GM18868 (cell line): ENCODE measurements at regions not wholly inside any gene's neighbourhood (a gene's known extent, or its start where the extent isn't known, plus 50 kb on each side); places are given as distances from the start of the nearest gene placed in this dataset.

Experiments
- ATAC-seq: cut with Tn5 transposase; IDR thresholded peaks from one replicate; pipeline ENCODE4 v1.9.1; 2021; ENCODE audit warnings: mild to moderate bottlenecking, moderate library complexity; ENCODE audit not compliant: unreplicated experiment

DNA sequence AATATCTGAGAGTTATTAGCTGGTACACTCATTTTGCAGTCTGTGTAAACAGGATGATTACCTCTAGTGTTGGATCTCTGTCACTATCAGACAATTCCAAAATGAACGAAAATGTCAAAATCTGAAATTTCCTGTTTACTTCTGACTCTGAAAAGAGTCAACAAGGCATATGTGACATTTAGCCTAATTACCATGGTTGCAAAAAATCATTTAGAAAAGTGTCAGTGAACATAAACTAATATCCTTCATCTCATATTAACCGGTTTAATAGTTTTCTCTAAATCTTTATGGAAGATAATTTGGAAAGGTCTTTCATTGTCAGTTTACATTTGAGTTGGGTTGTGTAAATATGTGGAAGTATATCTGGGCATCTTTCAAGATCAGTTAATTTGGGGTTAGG, 431.8 kb upstream of the HSF2 start:
- no peak for ATAC-seq

DNA sequence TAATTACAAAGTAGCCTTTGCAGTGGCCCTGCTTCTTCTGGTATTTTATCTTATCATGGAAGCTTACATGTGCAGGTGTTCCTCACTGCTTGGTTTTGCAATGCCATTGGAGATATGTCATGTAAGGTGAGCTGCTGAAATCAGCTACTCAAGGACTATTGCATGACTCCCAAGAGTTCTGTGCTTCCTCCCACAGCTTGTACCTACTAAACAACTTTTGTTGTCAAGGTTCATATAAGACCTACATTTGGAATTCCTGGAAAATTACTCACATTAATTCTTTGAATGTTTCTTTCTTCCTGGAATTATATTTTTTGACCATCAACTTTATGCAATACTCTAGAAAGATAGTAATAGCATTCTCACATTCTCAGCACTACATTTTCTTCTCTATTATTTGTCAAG, 427.5 kb upstream of the HSF2 start:
- ATAC-seq, result no peak

DNA sequence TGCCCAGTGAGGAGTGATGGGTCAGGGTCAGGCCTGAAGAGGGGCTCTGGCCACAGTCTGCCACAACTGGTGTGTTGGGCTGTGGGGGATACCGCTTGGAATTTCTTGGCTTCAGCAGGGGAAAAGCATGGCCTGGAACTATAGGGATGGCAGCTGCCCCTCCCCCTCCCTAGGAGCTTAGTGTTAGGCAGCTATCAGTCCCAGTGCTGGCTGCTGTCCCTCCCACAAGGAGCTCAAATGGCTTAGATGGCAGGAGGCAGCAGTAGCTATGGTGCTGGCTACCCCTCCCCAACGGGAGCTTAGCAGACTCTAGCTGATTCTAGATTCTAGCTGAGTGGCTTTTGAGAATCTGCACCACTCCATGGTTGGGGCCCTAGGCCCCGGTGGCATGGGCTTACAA, 414.5 kb upstream of the HSF2 start:
- no peak for ATAC-seq

DNA sequence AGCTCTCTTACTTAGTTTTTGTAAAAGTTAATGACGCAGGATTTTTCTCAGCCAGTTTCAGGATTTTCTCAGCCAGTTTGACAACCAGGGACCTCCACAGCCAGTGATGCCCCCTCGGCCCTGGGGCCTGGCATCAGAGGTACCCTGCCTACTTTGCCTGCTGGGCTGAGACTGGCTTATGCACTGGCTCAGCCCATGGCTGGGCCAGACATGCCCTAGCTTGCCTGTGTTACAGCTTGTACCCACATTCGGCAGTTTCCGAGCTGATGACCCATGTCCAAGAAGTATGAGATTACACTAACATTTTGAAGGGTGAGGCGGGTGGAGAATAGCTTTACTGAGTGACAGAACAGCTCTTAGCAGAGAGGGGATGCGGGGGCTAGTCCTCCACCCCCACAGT, 406.1 kb upstream of the HSF2 start:
- no peak for ATAC-seq

DNA sequence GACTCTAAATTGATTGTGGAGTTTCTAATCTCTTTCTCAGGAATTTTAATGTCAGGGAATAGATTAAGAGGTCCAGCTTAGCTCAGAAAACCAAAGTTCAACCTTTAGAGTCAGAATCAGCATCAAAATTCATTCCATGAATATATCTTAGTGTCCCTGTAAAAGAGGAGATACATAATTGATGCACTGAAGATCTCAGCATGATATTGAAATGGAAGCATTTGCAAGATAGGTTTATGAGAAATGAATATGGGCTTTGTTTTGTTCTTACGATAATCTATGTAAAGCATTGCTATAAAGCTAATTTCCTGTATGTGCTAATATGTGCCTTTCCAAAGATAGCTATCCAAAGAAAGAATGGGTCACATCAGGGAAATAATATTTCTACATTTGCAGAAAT, 404.5 kb upstream of the HSF2 start:
- no peak for ATAC-seq

DNA sequence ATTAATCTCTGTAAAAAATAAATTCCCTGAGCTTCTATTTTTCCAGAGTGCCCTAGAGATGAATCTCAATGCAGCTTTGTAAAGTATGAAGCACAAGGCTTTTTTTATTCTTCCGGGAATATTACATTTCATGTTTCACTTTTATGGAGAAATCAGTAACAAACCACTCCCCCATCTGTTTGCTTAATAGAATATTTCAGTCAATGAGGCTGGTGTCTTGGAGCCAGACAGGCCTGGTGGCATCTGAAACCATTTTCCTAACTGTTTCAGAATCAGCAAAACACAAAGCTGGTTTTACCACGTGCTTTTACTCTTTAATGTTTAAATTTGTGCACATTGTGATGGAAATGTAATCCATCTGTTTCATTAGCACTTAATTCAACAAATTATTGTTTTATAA, 400.8 kb upstream of the HSF2 start:
- no peak for ATAC-seq

DNA sequence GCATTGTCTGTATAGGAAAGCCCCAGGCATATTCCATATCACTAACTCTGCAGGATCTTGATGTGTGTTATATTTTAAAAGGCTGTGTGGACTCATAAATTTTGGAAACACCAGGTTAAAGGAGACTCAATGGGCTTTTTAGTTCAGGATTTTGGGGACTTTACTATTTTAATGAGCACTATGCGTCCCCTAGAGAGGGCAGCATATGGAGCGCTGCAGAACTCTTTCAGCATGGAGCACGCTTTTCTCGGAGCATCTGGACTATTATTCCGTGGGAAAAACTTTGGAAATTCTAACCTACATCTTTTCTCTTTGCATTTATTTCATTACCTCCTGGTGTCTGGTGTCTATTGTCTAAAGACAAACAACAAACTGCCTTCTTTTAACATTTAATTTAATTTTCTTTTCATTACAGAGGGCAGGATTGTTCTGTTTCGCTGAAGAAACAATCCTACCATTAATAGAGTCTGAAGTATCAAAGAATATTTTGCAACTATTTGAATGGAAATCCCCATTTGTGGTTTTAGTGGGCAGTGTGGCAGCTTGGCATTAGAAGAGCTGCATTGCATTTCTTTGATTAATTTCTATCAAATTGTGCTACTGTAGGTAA, 399.9 kb upstream of the HSF2 start:
- ATAC-seq, result no peak

DNA sequence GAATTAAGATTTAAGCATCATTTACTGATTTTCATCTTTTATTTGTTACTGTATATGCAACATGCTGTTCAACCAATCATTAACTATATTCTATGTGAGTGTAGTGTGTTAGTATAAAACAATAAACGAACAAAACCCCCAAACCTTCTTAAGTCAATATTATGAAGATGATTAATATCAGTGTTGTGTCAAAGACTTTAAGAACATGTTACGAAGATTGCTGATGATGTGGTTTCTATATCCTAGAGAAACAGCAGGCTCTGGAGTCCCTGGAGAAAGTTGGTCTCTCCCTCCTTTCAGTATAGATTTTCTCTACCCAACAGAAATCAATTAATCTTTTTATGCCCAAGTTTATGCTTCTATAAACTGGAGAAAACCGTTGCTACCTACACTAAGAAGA, 393.8 kb upstream of the HSF2 start:
- ATAC-seq, result no peak

DNA sequence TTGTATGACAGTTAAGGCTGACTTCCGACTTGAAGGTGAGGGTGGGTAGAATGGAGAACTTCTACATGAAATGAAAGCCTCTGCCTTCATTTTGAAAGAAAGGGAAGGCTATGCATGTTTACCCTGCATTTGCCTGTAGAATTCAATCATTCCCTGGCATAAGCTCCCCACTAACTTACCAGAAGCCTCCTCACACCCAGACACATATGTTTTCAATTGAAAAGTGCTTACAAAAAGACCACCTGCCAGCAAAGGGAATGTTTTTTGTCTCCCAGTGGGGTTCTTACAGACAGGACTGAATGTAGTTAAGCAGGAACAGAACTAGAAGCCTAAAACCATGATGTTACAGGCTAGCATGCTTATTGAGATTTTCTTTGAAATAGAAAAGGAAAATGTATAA, 392.1 kb upstream of the HSF2 start:
- ATAC-seq, result no peak

DNA sequence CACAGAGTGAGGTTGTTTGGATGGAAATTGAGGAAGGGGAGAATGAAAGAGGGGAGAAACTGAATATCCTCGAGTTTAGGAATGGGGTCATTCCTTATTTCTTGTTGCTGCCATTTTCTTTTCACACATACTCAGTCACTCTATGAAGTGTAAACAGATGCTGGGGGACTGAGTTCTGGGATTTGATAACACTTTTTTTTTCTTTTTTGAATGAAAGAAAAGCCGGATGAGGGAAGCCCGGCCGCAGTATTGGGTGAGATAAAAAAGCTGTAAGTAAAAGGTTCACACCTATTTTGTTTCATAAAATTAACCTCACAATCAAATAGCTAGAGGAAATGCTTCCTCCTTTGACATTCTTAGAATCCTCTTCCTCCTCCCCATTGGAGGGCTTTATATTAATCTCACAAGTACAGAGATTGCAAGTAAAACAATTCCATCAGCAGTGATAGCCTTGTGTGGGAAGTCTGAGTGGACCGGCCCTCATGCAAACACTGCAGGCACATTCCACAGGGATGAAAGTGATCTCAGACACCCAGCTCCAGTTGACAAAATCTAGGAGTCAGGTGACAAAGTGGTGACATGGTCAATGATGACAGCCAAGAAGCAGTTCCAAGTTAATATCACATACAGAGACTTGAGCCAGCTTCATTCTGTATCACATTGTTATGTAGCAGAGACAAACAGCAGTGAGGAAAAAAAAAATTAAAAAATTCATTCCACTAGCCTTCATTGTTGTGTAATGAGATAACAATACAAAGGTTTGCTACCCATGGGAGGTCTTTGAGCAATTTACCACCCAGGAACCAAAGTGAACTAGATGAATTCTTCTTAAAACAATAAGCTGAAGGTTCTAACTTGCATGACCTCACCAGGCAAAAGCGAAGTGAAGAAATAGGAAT, 391.1 kb upstream of the HSF2 start:
- no peak for ATAC-seq

DNA sequence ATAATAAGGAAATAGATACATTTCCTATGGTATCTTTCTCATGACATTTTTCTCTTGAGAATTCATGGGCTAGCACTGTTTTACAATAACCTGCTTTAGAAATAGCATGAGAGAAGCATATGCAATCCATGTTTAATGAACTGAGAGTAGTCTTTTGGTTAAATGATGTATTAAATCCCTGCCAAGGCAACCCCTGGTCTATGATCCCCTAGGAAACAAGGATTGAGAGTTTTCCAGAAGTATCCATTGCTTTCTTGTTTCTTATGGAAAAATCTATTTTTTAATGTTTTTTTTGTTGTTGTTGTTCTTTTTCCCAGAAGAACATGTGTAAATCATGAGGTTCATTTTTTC, 390.5 kb upstream of the HSF2 start:
- ATAC-seq, result no peak

DNA sequence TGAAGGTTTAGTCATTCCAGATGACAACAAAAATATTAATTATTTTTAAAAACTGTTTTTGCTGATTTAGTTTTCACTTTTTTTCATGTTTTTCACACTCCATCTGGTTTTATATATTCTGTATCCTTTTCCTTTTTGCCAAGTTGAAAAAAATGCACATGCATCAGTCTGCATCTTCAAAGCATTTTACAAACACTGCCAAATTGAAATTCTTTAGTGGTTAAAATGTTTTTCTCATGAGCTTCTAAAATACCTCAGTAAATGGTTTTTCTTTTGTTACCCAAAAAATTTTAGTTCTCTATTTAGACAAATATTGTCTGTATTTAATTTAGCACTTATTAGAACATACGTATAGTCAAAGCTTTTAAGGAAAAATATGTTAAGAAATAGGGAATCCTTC, 386.9 kb upstream of the HSF2 start:
- ATAC-seq, result no peak

DNA sequence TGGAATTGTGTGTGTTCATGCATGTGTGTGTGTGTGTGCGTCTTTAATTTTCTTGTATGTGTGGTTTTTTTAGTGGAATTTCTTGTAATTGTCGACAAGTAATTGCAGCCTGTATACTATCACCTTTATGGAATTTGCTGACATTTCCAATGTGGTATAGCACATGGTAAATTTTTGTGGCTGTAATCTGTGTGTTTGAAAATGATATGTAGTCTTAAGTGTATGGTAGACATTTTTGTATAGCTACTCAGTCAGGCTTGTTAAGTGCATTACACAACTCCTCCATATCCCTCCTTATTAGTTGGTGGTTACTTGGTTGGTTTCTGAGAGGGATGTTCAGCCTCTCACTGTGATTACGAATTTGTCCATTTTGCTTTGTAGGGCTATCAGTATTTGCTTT, 384.5 kb upstream of the HSF2 start:
- no peak for ATAC-seq

DNA sequence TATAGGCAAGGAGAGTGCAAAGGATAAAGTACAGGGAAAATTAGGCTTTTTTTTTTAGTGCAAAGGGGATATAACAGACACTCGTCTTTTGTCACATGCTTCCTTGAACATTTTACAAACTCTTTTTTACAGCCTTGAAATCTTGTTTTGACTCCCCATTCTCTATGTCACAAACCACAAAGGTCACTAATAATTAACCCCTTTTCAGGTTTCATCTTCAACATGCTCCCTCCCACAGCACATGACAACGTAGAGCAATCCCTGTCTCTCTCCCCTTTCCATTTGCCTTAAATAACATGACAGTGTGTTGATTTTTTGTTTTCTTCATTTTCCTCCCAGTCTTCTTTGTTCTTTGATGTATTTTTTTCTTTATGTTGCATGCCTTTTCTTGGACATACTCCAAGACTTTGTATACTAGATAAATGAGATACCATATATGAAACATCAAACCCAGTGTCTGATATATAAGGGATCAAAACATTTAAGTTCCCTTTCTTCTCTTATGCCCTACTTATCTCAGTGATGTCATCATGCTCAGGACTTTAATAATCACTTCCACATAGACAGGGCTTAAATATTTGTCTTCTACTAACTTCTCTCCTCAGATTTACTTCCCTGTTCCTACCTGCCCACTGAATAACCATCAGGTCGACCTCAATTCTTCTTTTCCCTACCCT, 378.7 kb upstream of the HSF2 start:
- ATAC-seq, result no peak

DNA sequence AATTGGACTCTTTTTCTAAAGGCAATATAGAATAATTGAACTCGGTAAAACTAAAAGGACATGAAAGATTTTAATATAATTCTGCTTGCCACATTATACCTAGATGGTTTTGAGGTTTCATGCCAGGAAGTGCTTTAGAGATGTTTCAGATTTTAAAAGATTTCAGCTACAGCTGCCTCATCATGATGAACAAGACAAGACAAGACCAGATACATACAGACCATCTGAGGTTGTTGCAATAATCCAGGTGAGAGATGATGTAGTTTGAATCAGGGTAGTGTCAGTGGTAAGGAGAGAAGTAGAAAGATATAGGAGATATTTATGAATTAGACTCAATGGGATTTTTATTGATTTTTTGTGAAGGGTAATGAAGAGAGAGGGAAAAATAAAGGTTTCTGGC, 374.3 kb upstream of the HSF2 start:
- no peak for ATAC-seq

DNA sequence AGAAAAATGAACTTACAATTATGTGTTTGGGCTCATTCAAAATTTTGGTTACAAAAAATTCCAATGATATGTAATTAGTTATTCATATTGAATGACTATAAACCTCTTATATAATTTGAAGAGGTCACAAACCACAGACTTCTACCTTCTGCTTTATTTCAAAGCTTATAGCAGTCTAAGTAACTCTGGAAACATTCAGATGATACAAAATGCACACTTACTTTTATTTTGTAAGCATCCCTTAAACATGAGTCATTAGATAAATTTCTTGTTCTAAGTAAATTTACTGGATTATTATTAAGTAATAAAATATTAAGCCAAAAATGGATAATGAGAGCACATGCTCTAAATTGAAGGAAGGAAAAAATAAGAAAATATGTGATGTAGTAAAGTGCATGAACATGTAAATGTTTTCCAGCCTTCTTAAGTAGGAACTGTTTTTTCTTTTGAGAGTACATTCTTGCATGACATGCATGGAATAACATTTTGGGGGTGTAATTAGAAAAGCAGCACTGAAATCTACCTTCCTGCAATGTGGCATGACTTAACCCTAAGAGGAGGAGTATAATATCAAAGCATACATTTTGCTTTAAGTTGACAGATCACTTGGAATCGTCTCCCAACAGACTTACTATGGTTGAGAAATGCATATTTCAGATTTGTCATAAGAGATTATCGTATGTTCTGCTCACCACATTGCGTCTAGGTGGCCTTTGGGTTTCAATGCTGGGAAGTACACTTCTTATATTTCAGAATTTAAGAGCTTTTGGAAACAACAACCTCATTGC, 372.7 kb upstream of the HSF2 start:
- ATAC-seq, result no peak

DNA sequence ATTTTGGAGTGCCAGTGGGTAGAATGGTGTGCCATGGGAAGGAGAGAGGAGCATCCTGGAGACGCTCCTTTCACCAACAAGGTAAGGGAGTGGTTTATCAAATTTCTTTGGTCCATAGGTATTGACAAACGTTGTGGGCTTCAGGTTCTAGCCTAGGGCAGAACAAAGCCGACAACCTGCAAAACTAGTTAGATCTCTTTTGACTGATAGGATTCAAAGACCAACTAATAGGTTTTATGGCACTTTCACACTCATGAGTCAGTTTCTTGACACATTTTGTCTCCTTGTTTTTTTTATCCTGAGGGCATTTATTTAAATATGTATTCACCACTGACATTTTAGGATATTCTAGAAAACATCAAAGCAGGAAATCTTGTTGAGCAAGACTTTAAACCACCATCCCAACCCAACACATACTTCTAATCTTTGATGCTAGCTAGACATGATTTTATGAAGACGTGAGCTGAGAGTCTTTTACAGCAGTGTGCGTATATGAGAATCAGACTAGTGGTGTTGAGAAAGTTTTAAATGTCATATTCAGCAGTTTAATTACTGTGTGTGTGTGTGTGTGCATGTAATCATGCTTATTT, 370.4 kb upstream of the HSF2 start:
- ATAC-seq, result no peak

DNA sequence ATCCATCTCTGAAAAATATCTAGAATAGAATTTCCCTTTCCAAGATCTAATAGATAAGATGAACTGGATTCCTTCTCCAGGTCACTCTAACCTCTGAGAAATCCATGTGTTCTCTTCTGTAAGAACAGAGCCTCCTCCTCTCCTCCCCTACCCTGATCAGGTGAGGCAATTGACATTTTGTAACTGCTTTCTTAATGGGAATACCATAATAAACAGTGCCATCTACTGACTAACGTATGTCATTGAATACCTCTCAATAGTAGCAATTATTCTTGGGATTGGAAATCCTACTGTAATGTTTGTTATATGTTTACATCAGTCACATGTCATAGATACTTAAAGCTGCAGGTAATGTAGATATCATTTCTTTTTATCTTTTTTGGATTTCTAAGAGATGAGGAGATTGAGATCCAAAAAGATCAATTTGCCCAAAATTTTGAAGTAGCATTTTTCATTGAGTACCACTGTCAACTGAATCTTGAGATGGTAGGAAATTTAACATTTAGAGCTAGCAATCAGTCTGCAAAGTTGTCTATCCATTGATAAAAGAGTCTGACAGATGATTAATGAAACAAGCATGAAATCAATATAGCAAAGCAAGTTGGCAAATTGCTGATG, 365.8 kb upstream of the HSF2 start:
- ATAC-seq, result peak; percentile 94

DNA sequence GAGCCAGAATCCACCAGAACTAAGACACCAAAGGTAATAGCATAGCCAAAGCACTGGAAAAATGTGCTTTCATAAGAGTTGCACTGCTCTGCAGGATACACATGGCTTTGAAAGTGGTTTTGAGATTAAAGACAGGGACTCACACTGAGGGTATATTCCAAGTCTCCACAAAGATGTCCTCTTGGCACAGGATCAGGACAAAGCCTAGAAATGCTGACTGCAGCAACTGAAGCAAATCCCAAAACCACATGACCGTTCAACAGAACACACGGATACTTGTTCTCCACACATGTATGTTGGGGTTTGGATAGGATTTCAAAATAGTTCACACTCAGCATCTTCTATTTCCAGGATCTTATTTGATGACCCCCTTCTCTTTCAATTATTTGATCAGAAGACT, 364.3 kb upstream of the HSF2 start:
- no peak for ATAC-seq

DNA sequence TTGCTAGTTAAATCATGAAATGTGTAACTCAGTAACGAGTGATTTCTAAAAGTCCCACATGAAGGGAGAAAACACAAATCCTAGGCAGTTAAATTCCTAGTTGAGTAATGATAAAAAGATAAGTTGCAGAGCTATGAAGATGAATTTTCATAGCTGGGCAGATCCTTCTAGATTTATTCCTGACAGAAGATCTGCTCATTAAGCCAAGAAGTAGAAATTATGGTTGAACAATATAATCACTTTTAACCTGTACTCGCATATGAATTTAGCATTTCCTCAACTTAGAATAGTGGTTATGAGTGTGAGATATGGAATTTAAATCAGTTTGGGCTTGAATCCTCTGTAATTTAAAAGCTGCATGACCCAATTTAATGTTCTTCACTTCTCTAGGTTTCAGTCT, 359.2 kb upstream of the HSF2 start:
- ATAC-seq, result no peak

DNA sequence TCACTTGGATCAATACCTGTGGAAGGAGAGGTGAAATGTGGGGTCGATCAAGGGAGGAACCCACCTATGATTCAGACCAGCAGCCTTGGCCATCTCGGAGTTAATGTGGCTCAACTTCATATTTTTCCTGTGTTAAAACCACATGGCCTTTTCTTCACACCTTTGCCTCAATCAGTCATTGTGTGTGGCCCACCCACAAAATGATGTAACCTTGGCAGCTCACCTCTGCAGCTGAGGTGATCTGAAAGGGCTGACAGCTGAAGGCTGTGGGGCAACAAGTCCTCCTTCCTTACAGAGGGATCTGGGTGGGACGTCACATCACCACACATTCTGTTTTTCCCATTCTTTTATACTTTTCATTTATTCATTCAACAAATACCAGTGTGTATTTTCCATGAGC, 357.1 kb upstream of the HSF2 start:
- no peak for ATAC-seq
